ENCODE measurements at regions not wholly inside any gene's neighbourhood (a gene's known extent, or its start where the extent isn't known, plus 50 kb on each side); places are given as distances from the start of the nearest gene placed in this dataset.

DNA sequence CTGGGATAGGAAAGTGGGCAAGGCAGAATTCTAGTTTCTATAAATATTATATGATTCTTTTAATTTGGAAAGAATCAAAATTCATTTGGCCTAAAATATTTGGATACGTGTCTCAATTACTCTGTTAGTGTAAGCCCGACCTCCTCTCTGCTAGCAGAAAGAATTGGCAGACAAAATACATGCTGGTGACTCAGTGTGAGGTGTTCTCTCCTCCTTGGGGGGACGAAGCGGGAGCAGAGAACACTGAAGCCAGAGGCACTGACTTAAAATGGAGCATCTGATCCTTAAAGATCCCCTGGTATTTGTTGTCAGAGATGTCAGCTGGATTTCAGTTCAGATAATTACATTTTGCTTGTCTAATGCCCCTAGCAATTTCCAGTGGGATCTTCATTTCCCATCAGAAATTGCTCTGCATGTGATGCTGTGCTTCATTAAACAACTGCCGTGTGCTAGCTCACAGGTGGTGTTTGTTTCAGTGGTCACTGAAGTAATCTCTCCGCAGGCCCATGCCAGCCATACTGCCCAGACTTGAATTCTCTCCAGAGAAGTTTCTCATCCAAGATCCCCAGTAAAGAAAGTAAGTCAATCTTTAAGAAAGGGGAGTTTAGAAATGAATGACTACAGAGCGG, 188.7 kb upstream of the TLL1 start:
- no peaks in the 10 kb centered on the region for H3K9me3 ChIP-seq
- intact Hi-C loops (cut with DNase I) = no loop called here
- H3K4me3 ChIP-seq = no peak overlapping the region
- WGBS, 3 donors = 62 to 72% (median 62%) methylated on average over 7 of the region's 7 CpGs
- H3K27me3 ChIP-seq (ENCODE audit: insufficient read depth in 3 of 3, low read length in 2 of 3) = no peaks in the 10 kb centered on the region
- DNase-seq = no peak
- no peaks in the 10 kb centered on the region for H3K4me1 ChIP-seq
- no peak overlapping the region for H3K27ac ChIP-seq
- ATAC-seq = no peak
- TF ChIP-seq, protein P1, sequence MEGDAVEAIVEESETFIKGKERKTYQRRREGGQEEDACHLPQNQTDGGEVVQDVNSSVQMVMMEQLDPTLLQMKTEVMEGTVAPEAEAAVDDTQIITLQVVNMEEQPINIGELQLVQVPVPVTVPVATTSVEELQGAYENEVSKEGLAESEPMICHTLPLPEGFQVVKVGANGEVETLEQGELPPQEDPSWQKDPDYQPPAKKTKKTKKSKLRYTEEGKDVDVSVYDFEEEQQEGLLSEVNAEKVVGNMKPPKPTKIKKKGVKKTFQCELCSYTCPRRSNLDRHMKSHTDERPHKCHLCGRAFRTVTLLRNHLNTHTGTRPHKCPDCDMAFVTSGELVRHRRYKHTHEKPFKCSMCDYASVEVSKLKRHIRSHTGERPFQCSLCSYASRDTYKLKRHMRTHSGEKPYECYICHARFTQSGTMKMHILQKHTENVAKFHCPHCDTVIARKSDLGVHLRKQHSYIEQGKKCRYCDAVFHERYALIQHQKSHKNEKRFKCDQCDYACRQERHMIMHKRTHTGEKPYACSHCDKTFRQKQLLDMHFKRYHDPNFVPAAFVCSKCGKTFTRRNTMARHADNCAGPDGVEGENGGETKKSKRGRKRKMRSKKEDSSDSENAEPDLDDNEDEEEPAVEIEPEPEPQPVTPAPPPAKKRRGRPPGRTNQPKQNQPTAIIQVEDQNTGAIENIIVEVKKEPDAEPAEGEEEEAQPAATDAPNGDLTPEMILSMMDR (IDR thresholded peaks at IDR 0.05) = no peak
- no peaks in the 10 kb centered on the region for H3K36me3 ChIP-seq (ENCODE audit: insufficient read depth in 1 of 2, low read depth in 1 of 2)

DNA sequence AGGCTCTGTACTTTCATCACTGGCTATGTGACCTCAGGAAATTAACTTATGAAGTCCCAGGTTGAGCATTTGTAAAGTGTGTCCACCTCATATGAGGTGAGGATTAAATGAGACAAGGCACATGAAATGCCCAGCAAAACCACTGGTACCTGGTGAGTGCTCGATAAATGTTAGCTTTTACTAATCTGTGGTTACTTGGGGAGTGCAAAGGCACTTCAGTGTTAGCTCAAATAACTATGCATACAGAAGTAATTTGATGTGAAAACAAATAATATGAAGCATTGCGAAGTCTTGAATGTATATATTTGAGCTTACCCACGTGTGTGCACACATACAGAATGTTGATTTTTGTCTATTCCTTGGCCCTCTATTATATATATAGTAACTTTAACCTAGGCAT, 186.3 kb upstream of the TLL1 start:
- H3K9me3 ChIP-seq = no peaks in the 10 kb centered on the region
- intact Hi-C loops (cut with DNase I) = no loop called here
- no peaks in the 10 kb centered on the region for H3K27me3 ChIP-seq (ENCODE audit: insufficient read depth in 3 of 3, low read length in 2 of 3)
- H3K27ac ChIP-seq = no peak overlapping the region
- no peak overlapping the region for H3K4me3 ChIP-seq
- no peak for DNase-seq
- H3K4me1 ChIP-seq = no peaks in the 10 kb centered on the region
- no peak for ATAC-seq
- WGBS, 3 donors = 93 to 95% (median 93%) methylated on average over 3 of the region's 3 CpGs
- TF ChIP-seq, protein P1 (IDR thresholded peaks at IDR 0.05) = no peak
- no peaks in the 10 kb centered on the region for H3K36me3 ChIP-seq (ENCODE audit: insufficient read depth in 1 of 2, low read depth in 1 of 2)

DNA sequence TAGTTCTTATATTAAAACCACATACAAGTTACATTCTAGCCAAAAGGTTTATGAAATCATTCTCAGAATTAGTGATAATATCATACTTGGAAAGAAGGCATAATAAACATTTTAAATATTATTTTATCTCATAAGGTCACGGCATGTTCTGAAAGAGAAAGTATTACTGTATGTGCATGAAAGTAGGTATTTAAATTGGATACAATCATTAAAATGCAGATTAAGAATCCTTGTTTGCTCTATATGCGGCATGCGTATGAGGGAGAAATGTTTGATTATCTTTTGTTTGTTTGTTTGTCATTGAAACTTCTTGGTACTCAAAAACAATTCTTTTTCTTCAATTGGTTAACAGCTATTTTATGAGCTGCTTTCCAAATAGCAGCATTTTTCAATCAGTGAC, 183.9 kb upstream of the TLL1 start:
- Histone ChIP-seq H3K9me3 (no peaks in the 10 kb centered on the region), H3K4me3 (no peak overlapping the region), H3K27ac (no peak overlapping the region), H3K4me1 (no peaks in the 10 kb centered on the region), H3K27me3 (ENCODE audit: insufficient read depth in 3 of 3, low read length in 2 of 3) (no peaks in the 10 kb centered on the region), H3K36me3 (ENCODE audit: insufficient read depth in 1 of 2, low read depth in 1 of 2) (no peaks in the 10 kb centered on the region)
- WGBS, 3 donors = 92 to 94% (median 93%) methylated on average over 3 of the region's 3 CpGs
- DNase-seq (no peak), ATAC-seq (no peak)
- intact Hi-C loops (cut with DNase I) = no loop called here
- TF ChIP-seq, protein P1 (IDR thresholded peaks at IDR 0.05) = no peak

DNA sequence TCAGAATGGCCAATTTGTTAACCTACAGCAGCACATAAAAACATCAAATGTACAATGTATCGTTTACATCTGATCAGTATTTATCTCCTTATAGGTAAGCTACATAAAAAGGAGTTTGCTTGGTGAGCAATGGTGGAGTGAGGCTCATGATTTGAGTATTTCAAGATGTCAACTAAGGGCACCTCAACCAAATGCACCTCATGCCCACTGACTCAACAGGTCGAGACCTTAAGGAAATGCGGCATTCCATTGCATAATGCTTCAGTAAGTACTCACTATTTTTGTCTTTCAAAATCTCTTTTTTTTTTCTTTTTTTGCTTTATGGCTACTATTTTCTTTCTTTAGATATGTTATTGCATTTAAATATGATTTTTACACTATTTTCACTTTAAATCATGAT, 181.0 kb upstream of the TLL1 start:
- DNase-seq = no peak
- intact Hi-C loops (cut with DNase I) = no loop called here
- Histone ChIP-seq H3K27ac (no peak overlapping the region), H3K4me1 (no peaks in the 10 kb centered on the region), H3K36me3 (ENCODE audit: insufficient read depth in 1 of 2, low read depth in 1 of 2) (no peaks in the 10 kb centered on the region), H3K27me3 (ENCODE audit: insufficient read depth in 3 of 3, low read length in 2 of 3) (no peaks in the 10 kb centered on the region), H3K4me3 (no peak overlapping the region), H3K9me3 (no peaks in the 10 kb centered on the region)
- WGBS, 3 donors = 92 to 98% (median 96%) methylated on average over 3 of the region's 3 CpGs
- TF ChIP-seq, protein P1 (IDR thresholded peaks at IDR 0.05) = no peak
- ATAC-seq = no peak

DNA sequence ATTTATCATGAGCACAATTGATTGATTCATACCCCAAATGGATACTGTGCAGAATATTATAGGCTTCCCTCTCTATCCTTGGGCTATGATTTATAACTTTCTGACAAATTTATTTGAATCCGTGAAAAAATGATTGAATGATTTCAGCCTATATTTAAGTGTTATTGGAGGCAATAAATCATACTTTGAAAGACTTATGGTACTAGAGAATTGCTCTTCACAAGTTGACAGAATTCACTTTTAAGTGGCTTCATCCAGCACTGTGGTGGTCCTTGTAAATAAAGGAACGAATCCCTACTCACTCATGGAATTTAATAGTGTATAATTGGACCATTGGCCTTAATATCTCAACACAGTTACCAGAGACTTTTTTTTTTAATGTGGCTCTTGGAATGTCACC, 174.8 kb upstream of the TLL1 start:
- ATAC-seq = no peak
- intact Hi-C loops (cut with DNase I) = no loop called here
- H3K27me3 ChIP-seq (ENCODE audit: insufficient read depth in 3 of 3, low read length in 2 of 3) = no peaks in the 10 kb centered on the region
- H3K36me3 ChIP-seq (ENCODE audit: insufficient read depth in 1 of 2, low read depth in 1 of 2) = no peaks in the 10 kb centered on the region
- no peak for DNase-seq
- H3K4me1 ChIP-seq = no peaks in the 10 kb centered on the region
- H3K27ac ChIP-seq = no peak overlapping the region
- H3K9me3 ChIP-seq = no peaks in the 10 kb centered on the region
- H3K4me3 ChIP-seq = no peak overlapping the region
- TF ChIP-seq, protein P1 (IDR thresholded peaks at IDR 0.05) = no peak
- 32 to 36% (median 35%) methylated on average over 2 of the region's 2 CpGs for WGBS, 3 donors

Data from psoas muscle (tissue), 7 donors.